GM18909 (cell line): ENCODE measurements at regions not wholly inside any gene's neighbourhood (a gene's known extent, or its start where the extent isn't known, plus 50 kb on each side); places are given as distances from the start of the nearest gene placed in this dataset.

Source experiments
- ATAC-seq: cut with Tn5 transposase; IDR thresholded peaks from one replicate; pipeline ENCODE4 v1.9.1; 2021; ENCODE audit warnings: mild to moderate bottlenecking; ENCODE audit not compliant: unreplicated experiment, poor library complexity

DNA sequence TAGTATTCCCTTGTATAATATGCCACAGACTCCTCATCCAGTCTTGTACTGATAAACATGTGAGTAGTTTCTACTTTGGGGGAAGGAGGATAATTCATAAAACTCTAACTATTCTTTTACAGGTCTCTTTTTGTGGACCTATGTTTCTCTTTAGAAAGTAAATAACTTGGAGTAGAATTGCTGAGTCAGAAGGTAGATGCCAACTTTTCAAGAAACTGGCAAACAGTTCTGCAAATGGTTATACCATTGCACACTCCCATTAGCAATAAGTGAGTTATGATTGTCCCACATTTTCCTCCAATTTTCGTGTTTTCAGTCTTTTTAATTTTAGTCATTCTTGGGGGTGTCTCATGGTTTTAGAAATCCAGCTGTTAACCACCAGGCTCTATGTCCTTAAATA, 477.2 kb upstream of the LRRTM4 start:
- no peak for ATAC-seq

DNA sequence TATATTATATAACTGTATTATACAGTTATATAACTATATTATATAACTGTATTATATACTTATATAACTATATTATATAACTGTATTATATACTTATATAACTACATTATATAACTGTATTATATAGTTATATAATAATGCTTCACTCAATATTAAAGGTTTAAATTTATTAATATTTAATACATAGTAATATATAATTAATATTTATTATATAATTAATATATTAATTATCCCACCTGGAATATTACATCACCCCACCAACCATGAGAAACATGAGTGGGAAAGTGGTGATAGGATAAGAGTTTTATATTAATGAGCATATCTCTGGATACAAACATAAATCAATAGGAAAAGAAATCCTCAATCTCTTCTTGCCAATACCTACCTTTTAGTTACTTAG, 487.1 kb upstream of the LRRTM4 start:
- ATAC-seq: no peak

- no peak for ATAC-seq
Observed at GRCh38 chr2:78011251-78011650, 489.1 kb upstream of the LRRTM4 start.

GRCh38 chr2:78020491-78020890, 498.3 kb upstream of the LRRTM4 start:
- ATAC-seq: no peak

DNA sequence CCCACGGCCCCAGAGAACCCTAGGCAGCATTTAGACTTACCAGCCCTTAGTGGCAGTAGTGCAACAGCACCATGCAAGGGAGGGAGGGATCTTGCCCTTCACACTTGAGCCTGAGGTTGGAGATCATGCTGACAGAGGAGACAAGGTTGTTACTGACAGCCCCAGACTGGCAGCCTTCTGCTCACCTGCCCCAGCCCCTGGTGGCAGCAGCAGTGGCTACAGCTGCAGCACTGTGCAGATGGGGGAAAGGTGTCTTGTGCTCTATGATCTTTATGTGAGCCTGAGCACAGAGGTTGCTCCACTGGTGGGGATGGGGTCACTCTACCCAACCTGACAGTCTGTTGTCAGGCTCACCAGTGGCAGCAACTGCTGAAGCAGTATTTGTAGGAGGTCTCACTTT, 501.2 kb upstream of the LRRTM4 start:
- ATAC-seq: no peak

- no peak for ATAC-seq
Observed at GRCh38 chr2:78024996-78025395, 502.8 kb upstream of the LRRTM4 start.

DNA sequence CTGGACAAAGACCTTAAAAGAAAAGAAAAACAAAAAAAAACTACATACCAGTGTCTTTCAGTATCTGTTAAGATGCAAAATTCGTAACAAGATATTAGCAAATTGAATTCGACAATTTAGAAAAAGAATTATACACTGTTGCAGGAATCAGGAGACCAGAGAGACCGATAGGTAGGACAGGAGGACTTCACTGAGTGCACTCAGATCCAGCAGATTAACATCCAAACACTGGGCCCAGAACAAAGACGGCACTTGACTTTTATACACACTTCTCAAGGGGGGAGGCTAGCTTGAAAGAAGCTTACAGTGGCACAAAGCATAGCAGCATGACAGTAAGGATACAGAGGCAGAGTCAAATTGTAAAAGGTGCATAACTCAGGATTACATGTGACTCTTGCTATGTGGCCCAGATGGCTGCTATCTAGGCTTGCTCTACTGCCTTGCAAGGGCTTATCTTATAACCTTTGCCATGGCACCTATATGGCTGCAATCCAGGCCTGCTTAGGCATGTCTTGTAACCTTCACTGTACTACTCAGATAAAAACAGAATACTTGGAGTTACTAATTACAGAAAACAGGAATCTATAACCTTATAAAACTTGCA, 507.3 kb upstream of the LRRTM4 start:
- ATAC-seq: no peak

DNA sequence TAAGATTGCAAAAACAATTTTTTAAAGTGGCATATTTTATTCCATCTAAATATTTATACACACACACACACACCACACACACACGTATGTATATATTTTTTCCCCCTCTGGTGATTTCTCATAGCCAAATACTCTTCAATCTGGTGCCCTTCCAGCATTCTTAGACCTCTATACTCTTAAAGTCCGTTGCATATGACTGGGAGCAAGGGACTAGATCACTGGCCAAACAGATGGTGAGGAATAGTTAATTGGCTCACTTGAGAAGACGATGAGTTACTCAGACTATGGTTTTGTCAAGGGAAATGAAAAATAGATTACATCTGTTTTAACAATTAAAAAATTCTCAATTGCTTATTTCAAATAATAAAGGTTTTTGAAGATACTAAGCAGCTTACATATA, 512.5 kb upstream of the LRRTM4 start:
- ATAC-seq: no peak

DNA sequence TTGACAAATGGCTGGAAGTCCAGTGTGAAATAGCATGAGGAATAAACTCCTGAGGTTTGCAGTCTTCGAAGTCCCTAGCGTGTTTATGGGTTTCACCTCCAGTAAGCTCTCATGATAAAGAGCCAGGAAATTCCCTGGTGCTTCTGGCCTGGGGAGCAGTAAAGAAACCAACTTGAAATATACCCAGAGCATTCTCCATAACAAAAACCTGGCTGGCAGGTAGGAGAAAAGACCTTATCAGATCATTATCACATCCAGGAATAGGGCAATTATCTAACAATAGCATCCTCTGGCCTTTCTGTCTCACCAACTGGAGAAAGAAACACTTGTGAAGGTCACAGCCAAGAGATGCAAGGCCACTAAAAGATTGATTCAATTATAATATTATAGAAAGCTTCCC, 513.6 kb upstream of the LRRTM4 start:
- ATAC-seq: no peak

- no peak for ATAC-seq
Observed at GRCh38 chr2:78051480-78051879, 529.3 kb upstream of the LRRTM4 start.

DNA sequence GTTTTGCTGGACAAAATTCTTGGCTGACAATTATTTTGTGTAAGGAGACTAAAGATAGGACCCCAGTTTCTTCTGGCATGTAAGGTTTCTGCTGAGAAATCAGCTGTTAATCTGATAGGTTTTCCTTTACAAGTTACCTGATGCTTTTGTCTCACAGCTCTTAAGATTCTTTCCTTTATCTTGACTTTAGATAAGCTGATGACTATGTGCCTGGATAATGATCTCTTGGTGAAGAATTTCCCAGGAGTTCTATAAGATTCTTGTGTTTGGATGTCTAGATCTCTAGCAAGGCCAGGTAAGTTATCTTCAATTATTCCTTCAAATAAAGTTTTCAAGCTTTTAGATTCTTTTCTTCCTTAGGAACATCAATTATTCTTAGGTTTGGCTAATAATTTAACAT, 534.8 kb upstream of the LRRTM4 start:
- no peak for ATAC-seq

DNA sequence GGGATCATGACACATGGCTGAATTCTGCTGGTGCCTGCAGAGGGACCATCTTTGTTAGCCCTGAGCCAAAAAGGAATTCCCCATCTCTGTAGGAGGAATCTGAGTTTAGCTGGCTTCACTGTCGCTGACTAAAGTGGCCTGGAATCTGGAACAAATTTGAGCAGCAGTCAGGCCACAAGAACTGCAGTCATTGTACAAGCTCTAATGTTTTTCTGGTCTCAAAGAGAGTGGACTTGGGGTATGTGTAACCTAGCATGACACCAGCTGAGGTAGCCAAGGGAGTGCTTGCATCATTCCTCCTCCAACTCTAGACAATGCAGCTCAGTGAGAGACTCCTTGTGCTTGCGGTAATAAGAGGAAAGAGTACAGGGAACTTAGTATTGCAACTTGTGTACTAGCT, 539.1 kb upstream of the LRRTM4 start:
- no peak for ATAC-seq

DNA sequence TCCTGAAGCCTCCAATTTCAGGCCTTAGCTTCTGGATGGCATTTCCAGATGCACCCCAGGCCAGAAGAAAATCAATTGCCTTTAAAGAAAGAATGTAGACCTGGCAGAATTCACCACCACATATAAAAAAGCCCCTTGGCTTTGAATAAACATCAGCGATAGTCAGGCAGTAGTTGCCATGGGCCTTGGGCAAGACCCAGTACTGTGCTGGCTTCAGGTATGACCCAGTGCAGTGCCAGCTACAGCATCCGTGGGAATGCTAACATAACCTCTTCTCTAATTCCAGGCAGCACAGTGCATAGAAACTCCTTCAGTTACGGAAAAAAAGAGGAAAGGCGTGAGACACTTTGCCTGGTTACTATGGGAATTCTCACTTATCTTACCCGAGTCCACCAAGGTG, 539.6 kb upstream of the LRRTM4 start:
- no peak for ATAC-seq

DNA sequence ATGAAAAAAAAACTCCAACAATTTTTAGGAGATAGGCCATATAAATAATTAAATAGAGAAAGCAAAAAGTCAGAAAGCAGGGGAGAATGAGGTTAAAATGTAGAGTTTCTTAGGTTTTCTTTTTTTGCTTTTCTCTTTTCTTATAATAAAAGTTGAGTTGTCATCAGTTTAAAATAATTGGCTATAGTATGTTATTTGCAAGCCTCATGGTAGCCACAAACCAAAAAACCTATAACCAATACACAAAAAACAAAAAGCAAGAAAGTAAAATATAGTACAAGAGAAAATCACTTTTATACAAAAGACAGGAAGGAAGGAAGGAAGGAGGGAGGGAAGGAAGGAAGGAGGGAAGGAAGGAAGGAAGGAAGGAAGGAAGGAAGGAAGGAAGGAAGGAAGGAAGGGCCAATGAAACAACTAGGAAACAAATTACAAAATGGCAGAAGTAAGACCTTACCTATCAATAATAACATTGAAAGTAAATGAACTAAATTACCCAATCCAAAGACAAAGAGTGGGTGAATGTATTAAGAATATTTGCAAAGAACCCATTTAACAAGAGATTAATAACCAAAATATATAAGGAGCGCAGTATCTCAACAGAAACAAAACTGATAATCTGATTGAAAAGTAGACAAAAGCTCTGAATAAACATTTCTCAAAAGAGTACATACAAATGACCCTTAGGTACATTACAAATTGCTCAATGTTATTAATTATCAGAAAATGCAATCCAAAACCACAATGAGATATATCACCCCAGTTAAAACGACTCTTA, 541.3 kb upstream of the LRRTM4 start:
- no peak for ATAC-seq

DNA sequence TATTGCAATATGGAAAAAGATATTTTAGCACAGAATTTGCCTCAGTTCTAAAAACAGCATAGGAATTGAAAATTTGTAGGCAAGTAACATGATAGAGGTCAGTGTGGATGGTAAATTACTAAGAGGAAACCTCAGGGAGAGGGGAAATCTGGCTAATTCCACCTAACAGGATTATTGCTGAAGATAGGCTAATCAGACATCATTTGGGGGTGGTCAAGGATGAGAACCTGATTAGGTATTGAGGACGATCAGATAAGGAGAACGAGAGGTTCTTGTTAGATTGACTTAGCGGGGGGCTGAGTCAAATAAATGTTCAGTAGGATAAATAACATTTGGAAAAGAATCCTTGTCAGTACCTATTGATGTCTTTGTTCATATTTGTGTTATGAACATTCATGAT, 543.2 kb upstream of the LRRTM4 start:
- ATAC-seq: no peak

GRCh38 chr2:78068808-78069207, 546.6 kb upstream of the LRRTM4 start:
- ATAC-seq: no peak

GRCh38 chr2:78070693-78071092, 548.5 kb upstream of the LRRTM4 start:
- no peak for ATAC-seq

DNA sequence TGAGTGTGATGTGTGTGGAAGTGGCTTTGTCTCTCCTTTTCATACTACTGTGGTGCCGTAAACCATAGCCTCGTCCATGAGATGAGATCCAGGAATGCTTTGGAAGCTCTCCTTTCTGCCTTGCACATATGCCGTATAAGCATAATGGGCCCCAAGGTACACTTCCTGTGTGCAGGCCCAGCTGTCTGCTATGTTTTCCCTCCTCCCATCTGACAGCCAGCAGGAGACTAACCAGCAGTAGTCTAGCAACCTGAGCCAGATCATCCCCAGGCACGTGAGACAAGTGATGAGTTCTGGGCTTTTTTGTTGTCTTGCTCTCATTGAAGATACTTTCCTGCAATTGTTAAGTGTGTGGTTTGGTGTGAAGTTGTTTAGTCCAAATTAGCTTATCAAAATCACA, 555.5 kb upstream of the LRRTM4 start:
- no peak for ATAC-seq

GRCh38 chr2:78082555-78082954, 560.4 kb upstream of the LRRTM4 start:
- ATAC-seq: no peak

DNA sequence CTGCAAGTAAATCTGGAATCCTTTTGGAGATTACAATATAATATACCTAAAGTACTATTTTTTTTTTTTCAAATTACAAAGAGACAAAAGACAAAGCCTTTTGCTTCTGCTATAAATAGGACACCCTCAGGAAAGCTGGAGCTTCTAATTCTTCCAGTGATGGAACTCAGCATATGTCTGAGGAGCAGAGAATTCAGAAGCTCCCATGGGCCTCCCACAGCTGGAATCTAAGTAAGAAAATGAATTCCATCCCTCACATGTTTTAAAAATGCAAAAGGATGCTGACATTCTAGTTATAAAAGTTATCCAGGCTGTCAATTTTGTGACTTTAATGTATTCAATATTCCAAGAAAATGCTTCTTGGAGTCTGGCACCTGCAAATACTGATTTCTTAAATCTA, 571.3 kb upstream of the LRRTM4 start:
- no peak for ATAC-seq

DNA sequence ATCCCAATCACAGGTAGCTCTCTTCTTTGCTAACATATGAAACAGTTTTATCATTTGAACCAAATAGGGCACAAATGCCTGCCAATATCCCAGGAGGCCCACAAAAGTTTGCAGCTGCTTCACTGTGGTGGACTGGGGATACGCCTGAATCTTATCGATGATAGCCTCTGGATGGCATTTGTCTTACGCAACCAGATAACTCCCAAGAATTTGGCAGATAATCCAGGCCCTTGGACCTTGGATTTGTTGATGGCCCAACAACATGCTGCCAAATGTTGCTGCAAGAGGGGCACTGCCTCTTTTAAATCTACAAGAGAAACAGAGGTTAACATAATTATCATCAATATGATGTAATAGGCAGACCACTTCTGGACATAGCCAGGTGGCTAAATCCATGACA, 587.1 kb upstream of the LRRTM4 start:
- no peak for ATAC-seq

DNA sequence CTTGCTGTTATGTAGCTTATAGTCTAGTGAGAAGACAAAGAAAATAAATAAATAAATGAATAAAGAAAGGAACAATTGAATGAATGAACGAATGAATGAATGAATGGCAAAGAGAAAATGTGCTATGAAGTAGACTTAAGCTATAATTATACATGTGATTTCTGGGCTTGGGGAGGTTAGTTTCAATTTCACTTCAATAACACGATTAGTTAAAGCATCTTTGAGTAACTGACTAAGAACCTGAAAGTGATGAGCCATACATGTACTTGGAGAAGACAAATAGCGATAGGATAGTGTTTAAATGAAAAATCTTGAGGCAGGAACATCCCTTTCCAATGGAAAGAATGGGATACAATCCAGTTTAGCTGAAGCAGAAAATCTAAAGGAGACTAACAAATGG, 593.1 kb upstream of the LRRTM4 start:
- ATAC-seq: no peak
